ENCODE measurements at regions not wholly inside any gene's neighbourhood (a gene's known extent, or its start where the extent isn't known, plus 50 kb on each side); places are given as distances from the start of the nearest gene placed in this dataset.
"Not testable (repeated sequence)": the region's sequence is repeated elsewhere in the genome, so short reads cannot be mapped to it uniquely, and the experiment has no call there.

DNA sequence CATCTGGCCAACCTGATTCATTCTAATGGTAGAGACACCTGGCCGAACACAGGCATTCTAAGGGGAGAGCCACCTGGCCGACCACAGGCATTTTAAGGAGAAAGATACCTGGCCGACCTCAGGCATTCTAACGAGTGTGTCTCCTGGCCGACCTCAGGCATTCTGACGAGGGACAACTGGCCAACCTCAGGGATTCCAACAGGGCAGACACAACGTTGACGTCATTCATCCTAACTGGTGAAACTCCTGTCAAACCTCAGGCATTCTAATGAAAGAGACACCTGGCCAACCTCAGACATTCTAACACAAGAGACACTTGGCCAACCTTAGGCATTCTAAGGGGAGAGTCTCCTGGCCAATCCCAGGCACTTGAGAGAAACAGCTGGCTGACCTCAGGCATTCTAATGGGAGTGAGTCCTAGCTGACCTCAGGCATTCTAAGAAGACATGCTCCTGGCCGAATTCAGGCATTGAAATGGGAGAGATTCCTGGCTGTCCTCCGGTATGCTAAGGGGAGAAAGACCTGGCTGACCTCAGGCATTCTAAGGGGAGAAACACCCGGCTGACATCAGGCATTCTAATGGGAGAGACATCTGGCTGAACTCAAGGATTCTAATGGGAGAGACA lies 1352.5 kb downstream of the UQCRFS1 start:
- WGBS, result 88% methylated on average over 11 of the region's 11 CpGs
- no peaks in the 10 kb centered on the region for H3K4me1 ChIP-seq (ENCODE audit: insufficient read depth)
- DNase-seq (ENCODE audit: extremely low spot score), result no peak
- no peak overlapping the region for H3K4me3 ChIP-seq (ENCODE audit: low read depth, low read length)
- no peaks in the 10 kb centered on the region for H3K36me3 ChIP-seq (ENCODE audit: insufficient read depth)
- H3K27ac ChIP-seq (ENCODE audit: low read depth), result no peak overlapping the region

DNA sequence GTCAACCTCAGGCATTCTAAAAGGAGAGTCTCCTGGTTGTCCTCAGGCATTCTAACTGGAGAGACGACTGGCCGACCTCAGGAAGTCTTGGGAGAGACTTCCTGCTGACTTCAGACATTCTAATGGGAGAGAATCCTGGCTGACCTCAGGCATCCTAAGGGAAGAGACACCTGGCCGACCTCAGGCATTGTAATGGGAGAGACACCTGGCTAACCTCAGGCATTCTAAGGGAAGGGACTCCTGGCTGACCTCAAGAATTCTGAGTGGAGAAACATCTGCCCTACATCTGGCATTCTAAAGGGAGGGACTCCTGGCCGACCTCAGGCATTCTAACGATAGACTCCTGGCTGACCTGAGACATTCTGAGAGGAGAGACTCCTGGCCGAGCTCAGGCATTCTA lies 1353.3 kb downstream of the UQCRFS1 start:
- no peak for DNase-seq (ENCODE audit: extremely low spot score)
- H3K36me3 ChIP-seq (ENCODE audit: insufficient read depth), result no peaks in the 10 kb centered on the region
- 83% methylated on average over 6 of the region's 6 CpGs for WGBS
- H3K4me3 ChIP-seq (ENCODE audit: low read depth, low read length), result no peak overlapping the region
- no peaks in the 10 kb centered on the region for H3K4me1 ChIP-seq (ENCODE audit: insufficient read depth)
- H3K27ac ChIP-seq (ENCODE audit: low read depth), result no peak overlapping the region

DNA sequence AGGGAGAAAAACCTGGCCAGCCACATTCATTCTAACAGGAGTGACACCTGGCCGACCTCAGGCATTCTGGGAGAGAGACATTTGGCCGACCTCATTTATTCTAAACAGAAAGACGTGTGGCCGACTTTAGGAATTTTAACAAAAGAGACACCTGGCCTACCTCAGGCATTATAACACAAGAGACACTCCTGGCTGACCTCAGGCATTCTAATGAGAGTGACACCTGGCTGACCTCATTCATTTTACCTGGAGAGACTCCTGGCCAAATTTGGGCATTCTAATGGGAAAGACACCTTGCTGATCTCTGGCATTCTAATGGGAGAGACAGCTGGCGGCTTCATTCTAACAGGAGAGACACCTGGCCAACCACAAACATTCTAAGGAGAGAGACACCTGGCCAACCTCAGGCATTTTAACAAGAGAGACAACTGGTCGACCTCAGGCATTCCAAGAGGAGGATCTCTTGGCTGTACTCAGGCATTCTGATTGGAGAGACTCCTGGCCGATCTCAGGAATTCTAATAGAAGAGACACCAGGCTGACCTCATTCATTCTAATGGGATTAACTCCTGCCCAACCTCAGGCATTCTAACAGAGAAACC lies 1353.9 kb downstream of the UQCRFS1 start:
- H3K4me3 ChIP-seq (ENCODE audit: low read depth, low read length), result no peak overlapping the region
- no peaks in the 10 kb centered on the region for H3K36me3 ChIP-seq (ENCODE audit: insufficient read depth)
- DNase-seq (ENCODE audit: extremely low spot score), result no peak
- no peaks in the 10 kb centered on the region for H3K4me1 ChIP-seq (ENCODE audit: insufficient read depth)
- no peak overlapping the region for H3K27ac ChIP-seq (ENCODE audit: low read depth)
- 79% methylated on average over 7 of the region's 7 CpGs for WGBS

DNA sequence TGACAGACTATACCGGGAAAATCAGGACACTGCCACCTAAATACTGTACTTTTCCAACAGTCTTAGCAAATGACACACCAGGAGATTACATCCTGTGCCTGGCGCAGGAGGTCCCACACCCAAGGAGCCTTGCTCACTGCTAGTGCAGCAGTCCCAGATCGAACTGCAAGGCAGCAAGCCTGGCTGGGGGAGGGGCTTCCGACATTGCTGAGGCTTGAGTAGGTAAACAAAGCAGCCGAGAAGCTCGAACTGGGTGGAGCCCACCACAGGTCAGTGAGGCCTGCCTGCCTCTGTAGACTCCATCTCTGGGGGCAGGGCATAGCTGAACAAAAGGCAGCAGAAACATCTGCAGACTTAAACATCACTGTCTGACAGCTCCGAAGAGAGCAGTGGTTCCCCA lies 1360.0 kb downstream of the UQCRFS1 start:
- WGBS, result 83% methylated on average over 7 of the region's 7 CpGs
- not testable (repeated sequence) for DNase-seq (ENCODE audit: extremely low spot score); H3K4me1 ChIP-seq (ENCODE audit: insufficient read depth); H3K27ac ChIP-seq (ENCODE audit: low read depth); H3K36me3 ChIP-seq (ENCODE audit: insufficient read depth); H3K4me3 ChIP-seq (ENCODE audit: low read depth, low read length)

DNA sequence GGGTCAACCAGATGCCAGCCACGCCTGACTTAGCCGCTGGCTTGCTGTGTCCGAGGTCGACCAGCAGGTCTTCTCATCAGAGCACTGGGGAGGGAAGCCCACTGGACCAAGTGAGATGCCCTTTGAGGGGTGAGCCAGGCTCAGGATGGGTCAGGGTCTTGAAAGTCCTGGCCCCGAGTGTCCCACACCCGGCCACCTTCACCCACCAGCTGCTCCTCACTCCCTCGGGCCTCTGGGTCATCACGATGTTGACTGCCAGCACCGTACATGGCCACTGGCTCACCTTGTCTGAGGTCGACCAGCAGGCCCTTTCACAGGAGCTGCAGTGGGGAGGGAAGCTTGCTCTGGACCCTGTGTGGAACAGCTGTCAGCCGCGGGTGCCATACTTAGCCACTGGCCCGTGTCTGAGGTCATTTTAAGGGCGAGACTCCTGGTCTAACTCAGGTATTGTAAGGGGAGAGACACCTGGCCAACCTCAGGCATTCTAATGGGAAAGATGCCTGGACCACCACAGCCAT lies 1361.3 kb downstream of the UQCRFS1 start:
- Histone ChIP-seq H3K4me3 (ENCODE audit: low read depth, low read length) (no peak overlapping the region), H3K4me1 (ENCODE audit: insufficient read depth) (no peaks in the 10 kb centered on the region), H3K27ac (ENCODE audit: low read depth) (no peak overlapping the region), H3K36me3 (ENCODE audit: insufficient read depth) (no peaks in the 10 kb centered on the region)
- no peak for DNase-seq (ENCODE audit: extremely low spot score)
- WGBS, result 86% methylated on average over 14 of the region's 14 CpGs

DNA sequence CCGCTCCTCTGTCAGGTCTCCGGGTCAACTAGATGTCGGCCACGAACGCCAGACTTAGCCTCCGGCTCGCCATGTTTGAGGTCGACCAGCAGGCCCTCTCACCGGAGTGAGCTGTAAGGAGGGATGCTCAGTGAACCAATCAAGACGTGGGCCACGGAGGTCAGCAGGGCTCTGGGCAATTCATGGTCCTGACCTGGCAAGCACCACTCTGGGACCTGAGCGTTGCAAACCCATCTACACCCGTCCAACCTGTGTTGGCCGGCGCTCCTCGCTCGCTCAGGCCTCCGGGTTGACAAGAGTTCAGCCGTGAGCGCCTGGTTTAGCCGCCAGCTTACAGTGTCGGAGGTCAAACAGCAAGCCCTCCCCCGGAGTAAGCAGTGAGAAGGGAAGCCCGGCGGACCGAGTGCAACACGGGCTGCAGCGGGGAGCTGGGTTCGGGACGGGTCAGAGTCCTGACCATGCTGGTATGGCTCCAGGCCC lies 1361.9 kb downstream of the UQCRFS1 start:
- 96% methylated on average over 30 of the region's 30 CpGs for WGBS
- Histone ChIP-seq H3K4me3 (ENCODE audit: low read depth, low read length) (no peak overlapping the region), H3K27ac (ENCODE audit: low read depth) (no peak overlapping the region), H3K4me1 (ENCODE audit: insufficient read depth) (no peaks in the 10 kb centered on the region), H3K36me3 (ENCODE audit: insufficient read depth) (no peaks in the 10 kb centered on the region)
- no peak for DNase-seq (ENCODE audit: extremely low spot score)

DNA sequence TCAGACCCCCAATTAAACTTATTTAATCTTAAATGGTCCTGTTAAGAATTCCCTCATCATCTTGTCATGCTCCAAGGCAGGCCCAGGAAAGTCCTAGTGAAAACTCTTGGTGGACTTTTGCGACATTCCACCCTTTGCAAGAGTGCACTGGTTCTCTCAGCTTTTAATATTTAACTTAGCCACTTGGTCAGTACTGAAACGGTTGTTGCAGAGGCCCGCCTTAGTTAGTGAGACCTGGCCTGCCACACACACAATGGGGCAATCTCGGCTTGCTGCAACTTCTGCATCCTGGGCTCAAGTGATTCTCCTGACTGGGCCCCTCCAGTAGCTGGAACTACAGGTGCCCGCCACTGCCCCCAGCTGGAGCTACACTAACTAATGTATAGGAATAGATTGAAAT lies 1366.0 kb downstream of the UQCRFS1 start:
- Histone ChIP-seq H3K36me3 (ENCODE audit: insufficient read depth) (no peaks in the 10 kb centered on the region), H3K4me1 (ENCODE audit: insufficient read depth) (no peaks in the 10 kb centered on the region), H3K4me3 (ENCODE audit: low read depth, low read length) (no peak overlapping the region), H3K27ac (ENCODE audit: low read depth) (no peak overlapping the region)
- DNase-seq (ENCODE audit: extremely low spot score), result no peak
- 72% methylated on average over 5 of the region's 5 CpGs for WGBS

DNA sequence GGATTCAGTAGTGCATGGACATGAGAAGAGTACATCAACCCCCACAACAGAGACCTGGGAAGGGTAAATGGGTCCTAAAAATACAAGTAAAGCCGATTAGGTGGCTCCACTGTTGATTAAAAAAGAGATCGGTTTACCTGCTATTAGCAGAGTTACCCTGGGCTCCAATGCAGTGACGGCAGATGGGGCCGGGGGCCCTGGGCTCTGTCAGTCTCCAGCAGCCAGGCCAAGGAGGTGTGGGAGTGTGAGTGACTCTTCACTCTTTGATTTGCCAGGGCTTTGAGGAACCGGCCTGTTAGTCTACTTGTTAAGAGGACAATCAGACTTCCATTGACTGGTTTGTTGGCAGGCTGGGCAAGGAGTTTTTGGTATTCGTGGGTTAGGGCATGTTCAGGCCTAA lies 1368.7 kb downstream of the UQCRFS1 start:
- no peaks in the 10 kb centered on the region for H3K4me1 ChIP-seq (ENCODE audit: insufficient read depth)
- 80% methylated on average over 6 of the region's 6 CpGs for WGBS
- no peak overlapping the region for H3K27ac ChIP-seq (ENCODE audit: low read depth)
- no peak overlapping the region for H3K4me3 ChIP-seq (ENCODE audit: low read depth, low read length)
- no peaks in the 10 kb centered on the region for H3K36me3 ChIP-seq (ENCODE audit: insufficient read depth)
- no peak for DNase-seq (ENCODE audit: extremely low spot score)

DNA sequence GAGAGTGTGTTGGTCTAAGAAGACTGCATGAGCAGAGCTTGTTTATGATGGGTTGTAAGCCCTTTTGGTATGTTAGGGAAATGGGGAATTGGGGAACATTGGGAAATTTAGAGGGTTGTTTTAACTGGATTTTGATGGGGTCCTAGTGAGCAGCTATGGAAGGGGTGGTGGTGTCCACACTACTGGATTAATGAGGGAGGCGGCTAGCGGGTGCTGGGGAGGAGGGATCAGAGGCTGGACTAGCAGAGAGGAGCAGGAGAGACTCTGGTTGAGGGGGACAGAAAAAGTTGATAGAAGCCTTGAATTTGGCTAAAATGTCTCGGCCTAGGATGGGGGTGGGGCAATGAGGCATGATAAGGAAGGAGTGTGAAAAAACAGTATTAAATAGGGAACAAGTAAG lies 1369.1 kb downstream of the UQCRFS1 start:
- Histone ChIP-seq H3K36me3 (ENCODE audit: insufficient read depth) (no peaks in the 10 kb centered on the region), H3K27ac (ENCODE audit: low read depth) (no peak overlapping the region), H3K4me3 (ENCODE audit: low read depth, low read length) (no peak overlapping the region), H3K4me1 (ENCODE audit: insufficient read depth) (no peaks in the 10 kb centered on the region)
- 91% methylated on average over 3 of the region's 3 CpGs for WGBS
- no peak for DNase-seq (ENCODE audit: extremely low spot score)

DNA sequence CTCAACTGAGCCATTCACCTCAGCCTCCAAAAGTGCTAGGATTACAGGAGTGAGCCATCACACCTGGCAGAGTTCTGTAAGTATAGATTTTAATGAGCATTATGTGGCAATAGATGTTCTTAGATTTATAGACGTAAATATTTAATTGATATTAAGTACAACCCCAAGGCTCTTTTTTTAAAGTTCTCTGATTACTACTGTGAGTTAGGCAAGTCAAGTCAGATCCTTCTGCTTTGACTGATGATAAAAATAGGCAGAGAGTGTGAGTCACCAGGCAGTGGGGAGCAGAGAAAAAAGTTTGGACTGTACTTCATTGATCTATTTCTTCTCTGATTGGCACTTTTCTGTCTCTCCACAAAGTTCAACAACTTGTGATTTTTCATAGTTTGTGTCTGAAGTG lies 1379.9 kb downstream of the UQCRFS1 start:
- Histone ChIP-seq H3K4me3 (ENCODE audit: low read depth, low read length) (no peak overlapping the region), H3K27ac (ENCODE audit: low read depth) (no peak overlapping the region), H3K4me1 (ENCODE audit: insufficient read depth) (no peaks in the 10 kb centered on the region), H3K36me3 (ENCODE audit: insufficient read depth) (no peaks in the 10 kb centered on the region)
- 0% methylated on average over 1 of the region's 1 CpG for WGBS
- DNase-seq (ENCODE audit: extremely low spot score), result no peak

DNA sequence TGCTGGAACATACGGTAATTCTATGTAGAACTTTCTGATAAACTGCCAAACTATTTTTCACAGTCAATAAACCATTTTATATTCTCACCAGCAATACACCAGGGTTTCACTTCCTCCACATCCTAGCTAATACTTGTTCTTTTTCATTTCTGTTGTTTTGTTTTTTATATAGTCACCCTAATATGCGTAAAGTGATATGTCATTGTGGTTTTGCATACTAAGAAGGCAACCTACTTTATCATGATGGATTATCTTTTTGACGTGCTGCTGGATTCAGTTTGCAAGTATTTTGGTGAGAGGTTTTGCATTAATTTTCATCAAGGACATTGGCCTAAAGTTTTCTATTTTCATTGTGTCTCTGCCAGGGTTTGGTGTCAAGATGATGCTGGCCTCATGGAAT lies 1384.1 kb downstream of the UQCRFS1 start:
- H3K27ac ChIP-seq (ENCODE audit: low read depth), result no peak overlapping the region
- no peak overlapping the region for H3K4me3 ChIP-seq (ENCODE audit: low read depth, low read length)
- no peaks in the 10 kb centered on the region for H3K4me1 ChIP-seq (ENCODE audit: insufficient read depth)
- DNase-seq (ENCODE audit: extremely low spot score), result no peak
- H3K36me3 ChIP-seq (ENCODE audit: insufficient read depth), result no peaks in the 10 kb centered on the region
- WGBS, result 82% methylated on average over 3 of the region's 3 CpGs

DNA sequence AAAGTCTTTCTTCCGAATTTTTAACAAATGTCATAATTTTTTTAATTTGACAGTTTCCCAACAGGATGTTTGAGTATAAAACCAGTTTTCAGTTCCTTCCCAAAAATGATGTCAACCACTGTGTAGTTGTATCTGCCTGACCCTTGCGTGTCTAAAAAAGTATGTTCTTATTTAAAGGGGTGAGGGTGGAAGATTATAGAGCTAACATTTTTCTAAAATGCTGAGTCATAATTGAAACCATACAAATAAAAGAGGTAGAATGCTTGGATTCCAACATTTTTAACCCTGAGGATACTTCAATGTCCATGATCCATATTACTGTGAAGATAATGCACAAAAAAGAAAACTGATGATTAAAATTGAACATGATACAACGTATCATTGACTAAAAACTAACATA lies 1388.8 kb downstream of the UQCRFS1 start:
- Histone ChIP-seq H3K4me3 (ENCODE audit: low read depth, low read length) (no peak overlapping the region), H3K27ac (ENCODE audit: low read depth) (no peak overlapping the region), H3K4me1 (ENCODE audit: insufficient read depth) (no peaks in the 10 kb centered on the region), H3K36me3 (ENCODE audit: insufficient read depth) (no peaks in the 10 kb centered on the region)
- 76% methylated on average over 3 of the region's 3 CpGs for WGBS
- no peak for DNase-seq (ENCODE audit: extremely low spot score)

DNA sequence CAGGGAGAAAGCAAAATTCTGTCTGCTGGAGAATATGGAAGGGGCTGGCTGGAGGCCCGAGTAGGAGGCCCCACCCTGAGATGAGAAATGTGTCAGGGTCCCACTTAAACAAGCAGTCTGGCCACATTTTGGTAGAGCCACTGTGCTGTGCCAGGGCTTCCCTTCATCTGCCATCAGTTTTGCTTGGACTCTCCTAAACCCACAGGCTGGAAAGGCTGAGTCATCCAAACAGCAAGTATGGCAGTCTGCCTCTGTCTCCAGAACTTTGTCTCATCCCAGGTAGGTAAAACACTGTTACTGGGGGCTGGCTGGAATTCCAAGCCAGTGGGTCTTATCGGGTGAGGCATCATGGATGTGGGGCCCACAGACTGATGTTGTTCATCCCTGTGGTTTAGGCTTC lies 1390.6 kb downstream of the UQCRFS1 start:
- Histone ChIP-seq H3K27ac (ENCODE audit: low read depth) (no peak overlapping the region), H3K4me1 (ENCODE audit: insufficient read depth) (no peaks in the 10 kb centered on the region), H3K4me3 (ENCODE audit: low read depth, low read length) (no peak overlapping the region), H3K36me3 (ENCODE audit: insufficient read depth) (no peaks in the 10 kb centered on the region)
- 42% methylated on average over 2 of the region's 2 CpGs for WGBS
- no peak for DNase-seq (ENCODE audit: extremely low spot score)

DNA sequence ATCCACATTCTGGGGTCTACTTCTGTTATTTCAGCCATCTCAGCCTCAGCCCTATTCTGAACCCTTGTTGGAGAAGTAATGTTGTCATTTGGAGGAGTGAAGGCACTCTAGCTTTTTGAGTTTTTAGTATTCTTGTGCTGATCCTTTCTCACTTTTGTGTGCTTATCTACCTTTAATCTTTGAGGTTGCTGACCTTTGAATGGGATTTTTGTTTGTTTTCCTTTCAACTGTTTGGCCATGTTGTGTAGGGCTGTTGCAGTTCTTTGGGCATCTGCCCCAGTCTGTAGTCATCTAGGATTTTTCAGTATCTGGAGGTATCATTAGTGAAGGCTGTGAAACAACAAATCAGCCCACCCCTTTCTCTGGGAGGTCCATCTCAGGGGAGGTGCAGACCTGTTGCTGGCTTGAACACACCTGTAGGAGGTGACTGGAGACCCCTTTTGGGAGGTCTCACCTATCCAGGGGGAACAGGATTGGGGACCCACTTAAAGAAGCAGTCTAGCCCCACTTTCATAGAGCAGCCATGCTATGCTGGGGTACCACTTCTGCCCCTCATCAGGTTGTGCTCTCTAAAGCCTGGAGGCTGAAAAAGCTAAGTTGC lies 1391.4 kb downstream of the UQCRFS1 start:
- H3K36me3 ChIP-seq (ENCODE audit: insufficient read depth), result no peaks in the 10 kb centered on the region
- H3K27ac ChIP-seq (ENCODE audit: low read depth), result no peak overlapping the region
- H3K4me3 ChIP-seq (ENCODE audit: low read depth, low read length), result no peak overlapping the region

More for the DNA sequence above, 1391.4 kb downstream of the UQCRFS1 start:
- DNase-seq (ENCODE audit: extremely low spot score), result no peak
- H3K4me1 ChIP-seq (ENCODE audit: insufficient read depth), result no peaks in the 10 kb centered on the region
